ENCODE measurements at regions not wholly inside any gene's neighbourhood (a gene's known extent, or its start where the extent isn't known, plus 50 kb on each side); places are given as distances from the start of the nearest gene placed in this dataset.

GRCh38 chr2:236338495-236339184, 74.4 kb upstream of the ASB18 start:
- no peak for DNase-seq (ENCODE audit: extremely low read depth, insufficient read length)
- no peak overlapping the region for H3K4me3 ChIP-seq (replicated peaks; ENCODE audit: low read depth, low read length)
- peaks cover 4% of the 10 kb centered on the region; the same call in 1 of the 2 replicates for H3K27me3 ChIP-seq (replicated peaks; ENCODE audit: control insufficient read depth, insufficient read depth, low read length)
- TF ChIP-seq, protein P1, sequence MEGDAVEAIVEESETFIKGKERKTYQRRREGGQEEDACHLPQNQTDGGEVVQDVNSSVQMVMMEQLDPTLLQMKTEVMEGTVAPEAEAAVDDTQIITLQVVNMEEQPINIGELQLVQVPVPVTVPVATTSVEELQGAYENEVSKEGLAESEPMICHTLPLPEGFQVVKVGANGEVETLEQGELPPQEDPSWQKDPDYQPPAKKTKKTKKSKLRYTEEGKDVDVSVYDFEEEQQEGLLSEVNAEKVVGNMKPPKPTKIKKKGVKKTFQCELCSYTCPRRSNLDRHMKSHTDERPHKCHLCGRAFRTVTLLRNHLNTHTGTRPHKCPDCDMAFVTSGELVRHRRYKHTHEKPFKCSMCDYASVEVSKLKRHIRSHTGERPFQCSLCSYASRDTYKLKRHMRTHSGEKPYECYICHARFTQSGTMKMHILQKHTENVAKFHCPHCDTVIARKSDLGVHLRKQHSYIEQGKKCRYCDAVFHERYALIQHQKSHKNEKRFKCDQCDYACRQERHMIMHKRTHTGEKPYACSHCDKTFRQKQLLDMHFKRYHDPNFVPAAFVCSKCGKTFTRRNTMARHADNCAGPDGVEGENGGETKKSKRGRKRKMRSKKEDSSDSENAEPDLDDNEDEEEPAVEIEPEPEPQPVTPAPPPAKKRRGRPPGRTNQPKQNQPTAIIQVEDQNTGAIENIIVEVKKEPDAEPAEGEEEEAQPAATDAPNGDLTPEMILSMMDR (IDR thresholded peaks at IDR 0.05; ENCODE audit: insufficient read depth, low read length, poor library complexity, severe bottlenecking) = no peak
- H3K36me3 ChIP-seq (ENCODE audit: control insufficient read depth, insufficient read depth, low read length) = no peaks in the 10 kb centered on the region

DNA sequence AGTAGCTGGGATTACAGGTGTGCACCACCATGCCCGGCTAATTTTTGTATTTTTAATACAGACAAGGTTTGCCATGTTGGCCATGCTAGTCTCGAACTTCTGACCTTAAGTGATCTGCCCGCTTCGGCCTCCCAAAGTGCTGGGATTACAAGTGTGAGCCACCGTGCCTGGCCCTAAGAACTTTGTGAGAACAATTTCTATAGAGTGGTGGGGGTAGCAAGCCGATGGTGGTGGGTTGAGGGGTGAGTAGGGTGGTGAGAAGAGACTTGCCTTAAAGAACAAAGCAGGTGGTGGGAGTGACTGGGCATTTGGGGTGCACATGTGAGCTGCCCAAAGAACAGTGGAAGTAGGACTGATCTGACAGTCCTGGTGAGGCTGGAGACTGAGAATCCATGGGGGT, 76.0 kb upstream of the ASB18 start:
- peaks cover 2% of the 10 kb centered on the region; the same call in 1 of the 2 replicates for H3K27me3 ChIP-seq (replicated peaks; ENCODE audit: control insufficient read depth, insufficient read depth, low read length)
- DNase-seq (ENCODE audit: extremely low read depth, insufficient read length) = no peak

DNA sequence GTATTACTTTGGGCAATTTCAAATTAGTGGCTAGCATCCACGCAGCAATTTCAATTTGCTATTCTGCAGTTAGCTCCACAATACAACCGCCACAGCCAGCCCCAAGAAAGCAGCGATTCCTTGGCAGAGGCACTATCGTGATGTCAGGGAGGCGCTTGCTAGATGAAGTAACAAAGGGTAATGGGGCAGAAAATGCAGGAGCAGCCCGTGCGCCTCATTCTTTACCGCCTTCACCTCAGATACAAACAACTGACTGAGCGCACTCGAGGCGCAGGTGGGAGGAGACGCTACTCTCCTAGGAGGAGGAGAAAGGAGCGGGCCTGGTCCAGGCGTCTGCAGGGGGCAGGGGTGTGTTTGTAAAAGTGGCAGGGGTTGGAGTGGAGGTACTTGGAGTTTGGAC, 76.9 kb upstream of the ASB18 start:
- no peak for DNase-seq (ENCODE audit: extremely low read depth, insufficient read length)
- Histone ChIP-seq H3K27me3 (replicated peaks; ENCODE audit: control insufficient read depth, insufficient read depth, low read length) (0 out of 2 replicates have a peak, but pooled peaks cover 2% of the 10 kb centered on the region), H3K36me3 (ENCODE audit: control insufficient read depth, insufficient read depth, low read length) (no peaks in the 10 kb centered on the region), H3K4me3 (replicated peaks; ENCODE audit: low read depth, low read length) (no peak overlapping the region)
- TF ChIP-seq, protein P1 (IDR thresholded peaks at IDR 0.05; ENCODE audit: insufficient read depth, low read length, poor library complexity, severe bottlenecking) = no peak

More for the DNA sequence above, 76.0 kb upstream of the ASB18 start:
- H3K36me3 ChIP-seq (ENCODE audit: control insufficient read depth, insufficient read depth, low read length) = no peaks in the 10 kb centered on the region
- H3K4me3 ChIP-seq (replicated peaks; ENCODE audit: low read depth, low read length) = no peak overlapping the region
- TF ChIP-seq, protein P1 (IDR thresholded peaks at IDR 0.05; ENCODE audit: insufficient read depth, low read length, poor library complexity, severe bottlenecking) = no peak

GRCh38 chr2:236341721-236342120, 77.5 kb upstream of the ASB18 start:
- Histone ChIP-seq H3K36me3 (ENCODE audit: control insufficient read depth, insufficient read depth, low read length) (no peaks in the 10 kb centered on the region), H3K27me3 (replicated peaks; ENCODE audit: control insufficient read depth, insufficient read depth, low read length) (0 out of 2 replicates have a peak, but pooled peaks cover 2% of the 10 kb centered on the region), H3K4me3 (replicated peaks; ENCODE audit: low read depth, low read length) (no peak overlapping the region)
- DNase-seq (ENCODE audit: extremely low read depth, insufficient read length) = no peak
- TF ChIP-seq, protein P1 (IDR thresholded peaks at IDR 0.05; ENCODE audit: insufficient read depth, low read length, poor library complexity, severe bottlenecking) = no peak

- Histone ChIP-seq H3K27me3 (replicated peaks; ENCODE audit: control insufficient read depth, insufficient read depth, low read length) (0 out of 2 replicates have a peak, but pooled peaks cover 2% of the 10 kb centered on the region), H3K4me3 (replicated peaks; ENCODE audit: low read depth, low read length) (no peak overlapping the region), H3K36me3 (ENCODE audit: control insufficient read depth, insufficient read depth, low read length) (no peaks in the 10 kb centered on the region)
- DNase-seq (ENCODE audit: extremely low read depth, insufficient read length) = no peak
- TF ChIP-seq, protein P1 (IDR thresholded peaks at IDR 0.05; ENCODE audit: insufficient read depth, low read length, poor library complexity, severe bottlenecking) = no peak
Measured at GRCh38 chr2:236342507-236342906, 78.3 kb upstream of the ASB18 start.

All from GM06990 (cell line).